ENCODE measurements at regions not wholly inside any gene's neighbourhood (a gene's known extent, or its start where the extent isn't known, plus 50 kb on each side); places are given as distances from the start of the nearest gene placed in this dataset.

- no peak for DNase-seq (ENCODE audit: low read depth in 2 of 2)
Measured at GRCh38 chr11:113579292-113579940, 104.2 kb upstream of the DRD2 start.

DNA sequence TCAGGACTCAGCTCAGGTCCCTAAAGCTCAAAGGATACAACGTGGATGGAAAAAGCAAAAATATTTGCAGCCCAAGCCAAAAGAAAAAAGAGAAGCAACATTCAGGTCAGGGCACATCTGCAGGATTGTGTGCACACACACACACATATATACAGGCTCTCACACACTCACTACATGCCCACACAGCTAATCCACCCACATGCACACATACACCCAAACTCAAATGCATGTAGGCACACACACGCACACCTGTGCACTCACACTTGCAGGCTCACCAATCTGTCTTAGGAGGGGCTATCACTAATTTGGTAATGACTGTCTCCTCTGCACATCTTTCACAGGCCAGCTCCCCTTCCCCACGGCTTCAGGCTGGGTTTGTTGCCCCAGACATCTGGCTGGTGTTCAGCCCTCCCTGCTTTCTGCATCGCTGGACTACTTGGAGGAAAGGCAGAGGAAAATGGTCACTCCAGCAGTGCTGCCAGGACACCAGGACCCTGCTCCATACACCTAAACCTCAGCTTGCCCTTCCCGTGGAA is 103.6 kb upstream of the DRD2 start:
- no peak for DNase-seq (ENCODE audit: low read depth in 2 of 2)

DNA sequence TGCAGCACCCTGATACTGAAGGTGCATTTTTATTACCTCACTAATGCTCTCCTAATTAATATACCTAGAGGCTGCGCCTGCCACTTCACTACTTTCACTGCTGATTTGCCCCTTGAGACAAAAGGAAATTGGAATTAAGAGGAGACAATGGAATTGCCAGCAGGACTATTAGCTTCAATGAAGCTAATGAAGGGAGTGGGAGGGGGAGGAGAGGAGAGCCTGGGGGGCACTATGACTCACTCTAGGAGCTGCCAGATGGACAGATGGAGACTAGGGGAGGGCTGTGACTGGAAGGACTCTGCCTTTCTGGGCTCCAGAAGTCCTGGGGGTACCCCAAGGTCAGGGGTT is 102.8 kb upstream of the DRD2 start:
- DNase-seq (ENCODE audit: low read depth in 2 of 2) = no peak

GRCh38 chr11:113577356-113578032 is 102.3 kb upstream of the DRD2 start:
- no peak for DNase-seq (ENCODE audit: low read depth in 2 of 2)

DNA sequence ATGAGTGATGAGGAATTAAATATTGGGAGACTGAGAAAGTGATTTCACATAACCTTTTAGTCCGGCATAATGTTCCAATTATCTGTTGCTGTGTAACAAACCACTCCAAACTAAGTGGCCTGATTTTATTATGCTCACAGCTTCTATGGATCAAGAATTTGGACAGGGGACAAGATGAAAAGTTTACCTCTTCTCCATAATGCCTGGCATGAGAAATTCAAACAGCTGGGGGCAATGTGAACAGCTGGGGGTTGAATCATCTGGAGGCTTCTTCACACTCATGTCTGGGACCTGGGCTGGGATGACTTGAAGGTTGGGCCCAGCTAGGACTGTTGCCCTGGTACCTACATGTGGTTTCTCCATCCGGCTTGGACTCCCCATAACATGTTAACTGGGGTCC is 99.4 kb upstream of the DRD2 start:
- no peak for DNase-seq (ENCODE audit: low read depth in 2 of 2)

- no peak for DNase-seq (ENCODE audit: low read depth in 2 of 2)
Measured at GRCh38 chr11:113574171-113574570, 99.0 kb upstream of the DRD2 start.

DNA sequence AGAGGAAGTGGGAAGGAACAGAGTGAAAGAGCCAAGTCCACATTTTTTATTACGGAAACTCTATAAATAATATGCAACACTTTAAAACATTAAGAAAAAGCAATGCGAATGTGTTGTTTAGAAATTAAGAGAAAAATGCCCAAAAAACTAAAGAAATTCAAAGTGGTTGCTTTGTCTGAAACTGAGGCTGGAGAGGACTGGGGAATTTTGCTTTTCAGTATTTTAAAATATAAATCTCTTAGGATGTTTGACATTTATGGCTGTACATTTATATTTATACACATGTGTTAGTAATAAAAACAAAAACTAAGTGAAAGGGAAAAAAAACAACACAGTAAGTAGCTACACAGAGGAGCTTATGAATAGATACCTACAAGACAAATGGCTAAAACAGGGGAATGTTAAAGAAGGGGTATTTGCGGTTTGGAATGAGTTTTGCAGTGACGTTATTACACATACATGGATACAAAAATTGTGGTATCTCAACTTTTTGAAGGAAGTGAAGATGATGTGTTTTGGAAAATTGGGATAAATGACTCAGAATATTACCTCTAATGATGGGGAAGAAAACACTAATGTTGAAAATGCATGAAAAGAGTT is 97.0 kb upstream of the DRD2 start:
- no peak for DNase-seq (ENCODE audit: low read depth in 2 of 2)

DNA sequence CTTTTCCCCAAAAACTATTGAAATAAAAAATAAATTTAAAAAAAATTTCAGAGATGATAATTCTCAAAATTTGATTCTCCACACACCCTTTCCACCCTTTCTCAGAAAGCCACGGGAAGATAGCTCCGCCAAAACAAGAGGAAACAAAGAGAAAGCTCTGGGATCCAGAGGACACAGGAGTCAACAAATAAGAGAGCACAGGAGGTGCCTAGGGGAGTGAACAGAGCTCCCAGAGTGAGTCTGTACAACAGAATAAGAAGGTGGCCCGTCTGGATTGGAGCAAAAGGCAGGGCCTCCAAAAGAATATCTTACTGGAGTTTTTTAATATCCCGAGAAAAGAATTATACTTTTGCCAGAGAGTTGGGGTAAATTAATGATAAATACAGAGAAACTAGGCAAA is 96.3 kb upstream of the DRD2 start:
- DNase-seq (ENCODE audit: low read depth in 2 of 2) = no peak

DNA sequence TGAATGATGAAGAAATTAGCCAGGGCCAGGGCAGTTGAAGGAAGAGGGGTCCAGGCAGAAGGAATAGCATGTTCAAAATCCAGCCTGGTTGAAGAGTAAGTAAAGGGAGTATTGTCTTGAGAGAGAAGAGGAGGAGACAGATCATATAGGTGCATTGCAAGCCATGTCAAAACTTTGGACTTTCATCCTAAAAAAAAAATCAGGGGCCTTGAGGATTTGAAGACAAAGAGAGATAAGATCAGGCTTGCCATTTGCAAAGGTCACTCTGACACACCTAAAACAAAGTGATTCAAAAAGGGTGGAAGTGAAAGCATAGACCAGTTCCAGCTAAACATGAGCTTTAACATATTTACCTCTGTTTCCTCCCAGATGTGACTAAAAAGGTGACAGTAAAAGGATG is 95.7 kb upstream of the DRD2 start:
- no peak for DNase-seq (ENCODE audit: low read depth in 2 of 2)

GRCh38 chr11:113569391-113569790 is 94.2 kb upstream of the DRD2 start:
- no peak for DNase-seq (ENCODE audit: low read depth in 2 of 2)

DNA sequence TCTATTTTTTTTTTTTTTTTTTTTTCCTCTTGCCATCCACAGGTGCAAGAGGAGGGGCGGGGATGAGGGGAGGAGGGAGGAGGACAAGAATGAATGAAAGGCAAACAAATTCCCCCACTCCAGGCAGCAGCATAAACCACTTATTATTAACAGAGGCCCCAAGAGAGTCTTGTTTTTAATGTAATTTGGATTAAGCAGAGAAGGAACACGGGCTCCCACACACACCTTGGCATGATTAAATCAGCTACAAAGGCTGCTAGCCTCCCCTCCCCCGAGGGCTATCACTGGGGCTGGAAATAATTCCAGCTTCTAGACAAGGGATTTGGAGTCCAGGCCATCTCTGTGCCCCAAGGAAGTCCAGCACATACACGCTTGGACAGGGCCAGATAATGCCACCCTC is 93.4 kb upstream of the DRD2 start:
- DNase-seq (ENCODE audit: low read depth in 2 of 2) = no peak

DNA sequence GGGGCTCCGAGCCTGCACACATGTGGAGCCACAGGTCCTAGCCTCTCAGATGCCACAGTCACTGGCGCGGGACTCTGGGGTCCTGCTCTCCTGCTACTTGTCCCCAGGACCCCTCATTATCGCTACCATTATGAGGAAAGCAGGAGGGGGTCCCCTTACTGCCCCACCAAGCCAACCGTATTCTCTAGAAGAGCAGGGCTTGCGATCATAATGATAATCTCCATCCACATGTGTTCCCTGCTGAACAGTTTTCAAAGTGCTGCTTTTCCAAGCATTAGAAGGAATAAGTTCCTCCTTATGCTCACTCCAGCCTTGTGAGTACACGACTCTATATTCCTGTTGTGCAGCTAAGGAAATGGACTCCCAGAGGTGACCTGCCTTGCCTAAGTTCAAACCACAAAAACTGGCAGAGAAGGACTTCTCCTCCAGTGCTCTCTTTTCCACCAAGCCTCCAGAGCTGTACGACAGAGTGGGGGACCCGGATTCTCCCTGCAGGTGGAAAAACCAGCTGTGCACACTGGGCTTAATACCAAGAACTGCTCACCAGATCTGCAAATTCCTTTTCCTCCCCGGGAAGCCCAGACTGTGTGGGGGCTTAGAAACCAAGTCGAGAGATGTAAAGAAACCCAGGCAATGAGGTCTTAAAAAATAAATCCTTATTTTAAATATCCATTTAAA is 92.8 kb upstream of the DRD2 start:
- no peak for DNase-seq (ENCODE audit: low read depth in 2 of 2)

DNA sequence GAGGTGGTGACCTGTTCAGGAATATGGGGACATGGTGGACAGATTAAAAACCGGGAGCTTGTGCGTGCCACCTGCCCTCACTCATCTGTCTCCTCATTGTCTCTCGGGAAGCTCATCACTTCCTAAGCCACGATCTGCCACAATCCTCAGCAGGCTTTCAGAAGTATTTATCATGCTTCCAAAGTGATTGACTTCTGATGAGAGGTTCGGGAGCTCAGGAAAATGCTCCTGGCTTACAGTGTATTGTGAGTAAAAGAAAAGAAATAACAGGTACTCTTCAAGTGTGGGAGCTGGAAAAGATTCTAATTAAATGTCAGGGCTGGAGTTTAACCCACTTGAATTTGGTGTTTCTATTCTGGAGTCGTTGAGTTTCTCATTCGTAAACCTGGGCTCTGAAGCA is 91.9 kb upstream of the DRD2 start:
- no peak for DNase-seq (ENCODE audit: low read depth in 2 of 2)

GRCh38 chr11:113564527-113565130 is 89.4 kb upstream of the DRD2 start:
- DNase-seq (ENCODE audit: low read depth in 2 of 2) = no peak

DNA sequence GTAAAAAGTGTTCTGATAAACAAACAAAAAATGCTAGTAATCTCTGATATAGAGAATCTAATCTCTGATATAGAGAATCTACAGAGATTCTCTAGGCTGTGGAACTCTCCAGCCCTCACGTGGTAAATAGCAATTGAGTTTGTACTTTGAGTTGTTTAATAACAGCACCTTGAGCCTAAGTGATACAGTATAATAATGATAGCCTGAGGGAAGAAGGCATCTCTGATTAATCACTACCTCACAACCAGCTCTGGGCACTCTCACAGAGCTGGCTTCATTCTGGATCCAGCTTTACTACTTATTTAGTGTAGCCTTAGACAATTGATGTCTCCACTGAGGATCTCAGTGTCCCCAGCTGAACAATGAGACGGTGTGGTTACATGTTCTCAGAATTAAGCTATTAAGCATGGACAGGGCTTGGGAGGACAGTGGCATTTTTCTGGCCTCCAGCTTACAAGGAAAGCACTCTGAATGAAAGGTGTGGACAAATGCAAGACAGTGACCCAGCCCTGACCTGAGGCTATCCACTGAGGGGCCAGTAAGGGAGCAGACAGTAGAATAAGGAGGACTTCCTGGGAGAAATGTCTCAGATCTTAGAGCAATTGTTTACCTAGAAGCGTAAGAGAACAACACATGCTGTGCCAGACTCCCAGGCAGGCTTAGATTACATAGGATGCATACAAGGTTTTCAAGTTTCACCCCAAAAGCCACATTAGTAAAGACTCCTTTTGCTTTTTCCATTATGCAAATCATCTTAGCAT is 88.7 kb upstream of the DRD2 start:
- no peak for DNase-seq (ENCODE audit: low read depth in 2 of 2)

DNA sequence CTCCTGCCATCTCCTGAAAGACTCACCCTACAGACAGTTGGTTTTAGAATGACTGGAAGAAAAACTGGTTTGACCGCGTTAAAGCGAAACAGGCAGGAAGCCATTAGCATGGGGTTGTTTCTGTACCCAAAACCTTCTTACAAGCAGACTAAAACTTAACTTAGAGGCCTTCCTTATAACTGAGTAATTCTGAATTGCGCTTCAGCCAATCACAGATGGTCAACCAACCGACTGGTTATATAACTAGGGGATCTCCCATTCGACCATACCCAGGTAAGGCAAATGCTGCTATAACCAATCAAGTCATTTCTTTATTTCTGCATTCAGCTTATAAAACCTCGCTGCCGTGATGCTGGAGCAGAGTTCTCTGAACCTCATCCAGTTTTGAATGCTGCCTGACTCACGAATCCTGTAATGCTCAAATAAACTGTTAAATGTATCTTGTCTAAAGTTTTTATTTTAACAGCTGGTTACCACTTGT is 87.8 kb upstream of the DRD2 start:
- DNase-seq (ENCODE audit: low read depth in 2 of 2) = no peak

DNA sequence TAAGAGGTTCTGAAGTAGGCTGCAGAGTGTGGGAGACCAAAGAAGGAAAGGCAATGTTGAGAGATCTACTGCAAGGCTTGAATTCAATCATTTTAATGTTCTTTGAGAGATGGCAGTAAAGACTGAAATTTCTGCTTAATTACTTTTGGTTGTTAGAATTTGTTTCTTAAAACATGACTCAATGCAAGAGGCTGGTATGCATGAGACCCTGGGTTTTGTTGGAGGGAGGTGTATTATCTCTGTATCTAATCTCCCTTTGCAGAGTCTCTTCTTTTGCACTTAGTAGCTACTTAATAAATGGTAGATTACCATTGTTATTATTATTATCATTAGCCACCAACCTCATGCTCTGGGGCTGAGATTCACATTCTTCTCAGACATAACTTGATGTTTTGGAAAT is 87.4 kb upstream of the DRD2 start:
- DNase-seq (ENCODE audit: low read depth in 2 of 2) = no peak

- DNase-seq (ENCODE audit: low read depth in 2 of 2) = no peak
Measured at GRCh38 chr11:113557926-113558325, 82.7 kb upstream of the DRD2 start.

GRCh38 chr11:113556036-113556435 is 80.8 kb upstream of the DRD2 start:
- no peak for DNase-seq (ENCODE audit: low read depth in 2 of 2)

- no peak for DNase-seq (ENCODE audit: low read depth in 2 of 2)
Measured at GRCh38 chr11:113555071-113555619, 79.9 kb upstream of the DRD2 start.

GRCh38 chr11:113554526-113554925 is 79.3 kb upstream of the DRD2 start:
- DNase-seq (ENCODE audit: low read depth in 2 of 2) = no peak
